ENCODE measurements at regions not wholly inside any gene's neighbourhood (a gene's known extent, or its start where the extent isn't known, plus 50 kb on each side); places are given as distances from the start of the nearest gene placed in this dataset.

GRCh38 chr6:4593951-4594350 lies 182.3 kb upstream of the CDYL start:
- no peaks in the 10 kb centered on the region for H3K27me3 ChIP-seq (ENCODE audit: control insufficient read depth in 3 of 3, insufficient read depth in 3 of 3, low read length in 3 of 3)

GRCh38 chr6:4592026-4592425 lies 184.2 kb upstream of the CDYL start:
- Histone ChIP-seq H3K9me3 (ENCODE audit: control insufficient read depth in 3 of 3, low read length in 3 of 3) (no peaks in the 10 kb centered on the region), H3K36me3 (ENCODE audit: control insufficient read depth in 3 of 3, insufficient read depth in 3 of 3, low read length in 3 of 3) (no peaks in the 10 kb centered on the region), H3K27ac (ENCODE audit: low read depth, low read length) (no peak overlapping the region), H3K9ac (ENCODE audit: low read depth in 1 of 3, low read length in 3 of 3) (no peak overlapping the region), H3K27me3 (ENCODE audit: control insufficient read depth in 3 of 3, insufficient read depth in 3 of 3, low read length in 3 of 3) (no peaks in the 10 kb centered on the region), H3K4me1 (ENCODE audit: control insufficient read depth in 3 of 3, insufficient read depth in 3 of 3, low read length in 3 of 3) (no peaks in the 10 kb centered on the region), H3K4me3 (ENCODE audit: low read length in 3 of 3) (no peak overlapping the region)

More at GRCh38 chr6:4593951-4594350, 182.3 kb upstream of the CDYL start:
- Histone ChIP-seq H3K9ac (ENCODE audit: low read depth in 1 of 3, low read length in 3 of 3) (no peak overlapping the region), H3K4me1 (ENCODE audit: control insufficient read depth in 3 of 3, insufficient read depth in 3 of 3, low read length in 3 of 3) (no peaks in the 10 kb centered on the region), H3K4me3 (ENCODE audit: low read length in 3 of 3) (no peak overlapping the region), H3K27ac (ENCODE audit: low read depth, low read length) (no peak overlapping the region), H3K36me3 (ENCODE audit: control insufficient read depth in 3 of 3, insufficient read depth in 3 of 3, low read length in 3 of 3) (no peaks in the 10 kb centered on the region), H3K9me3 (ENCODE audit: control insufficient read depth in 3 of 3, low read length in 3 of 3) (no peaks in the 10 kb centered on the region)

GRCh38 chr6:4591218-4591617 lies 185.0 kb upstream of the CDYL start:
- Histone ChIP-seq H3K27ac (ENCODE audit: low read depth, low read length) (no peak overlapping the region), H3K9ac (ENCODE audit: low read depth in 1 of 3, low read length in 3 of 3) (no peak overlapping the region), H3K36me3 (ENCODE audit: control insufficient read depth in 3 of 3, insufficient read depth in 3 of 3, low read length in 3 of 3) (no peaks in the 10 kb centered on the region), H3K4me1 (ENCODE audit: control insufficient read depth in 3 of 3, insufficient read depth in 3 of 3, low read length in 3 of 3) (no peaks in the 10 kb centered on the region), H3K4me3 (ENCODE audit: low read length in 3 of 3) (no peak overlapping the region), H3K27me3 (ENCODE audit: control insufficient read depth in 3 of 3, insufficient read depth in 3 of 3, low read length in 3 of 3) (no peaks in the 10 kb centered on the region), H3K9me3 (ENCODE audit: control insufficient read depth in 3 of 3, low read length in 3 of 3) (no peaks in the 10 kb centered on the region)

GRCh38 chr6:4589295-4589694 lies 186.9 kb upstream of the CDYL start:
- H3K9me3 ChIP-seq (ENCODE audit: control insufficient read depth in 3 of 3, low read length in 3 of 3), result no peaks in the 10 kb centered on the region
- H3K9ac ChIP-seq (ENCODE audit: low read depth in 1 of 3, low read length in 3 of 3), result no peak overlapping the region
- no peaks in the 10 kb centered on the region for H3K27me3 ChIP-seq (ENCODE audit: control insufficient read depth in 3 of 3, insufficient read depth in 3 of 3, low read length in 3 of 3)
- no peak overlapping the region for H3K4me3 ChIP-seq (ENCODE audit: low read length in 3 of 3)
- H3K36me3 ChIP-seq (ENCODE audit: control insufficient read depth in 3 of 3, insufficient read depth in 3 of 3, low read length in 3 of 3), result no peaks in the 10 kb centered on the region
- no peaks in the 10 kb centered on the region for H3K4me1 ChIP-seq (ENCODE audit: control insufficient read depth in 3 of 3, insufficient read depth in 3 of 3, low read length in 3 of 3)
- H3K27ac ChIP-seq (ENCODE audit: low read depth, low read length), result no peak overlapping the region

GRCh38 chr6:4588581-4588980 lies 187.6 kb upstream of the CDYL start:
- Histone ChIP-seq H3K4me1 (ENCODE audit: control insufficient read depth in 3 of 3, insufficient read depth in 3 of 3, low read length in 3 of 3) (no peaks in the 10 kb centered on the region), H3K9me3 (ENCODE audit: control insufficient read depth in 3 of 3, low read length in 3 of 3) (no peaks in the 10 kb centered on the region), H3K27ac (ENCODE audit: low read depth, low read length) (no peak overlapping the region), H3K9ac (ENCODE audit: low read depth in 1 of 3, low read length in 3 of 3) (no peak overlapping the region), H3K36me3 (ENCODE audit: control insufficient read depth in 3 of 3, insufficient read depth in 3 of 3, low read length in 3 of 3) (no peaks in the 10 kb centered on the region), H3K4me3 (ENCODE audit: low read length in 3 of 3) (no peak overlapping the region), H3K27me3 (ENCODE audit: control insufficient read depth in 3 of 3, insufficient read depth in 3 of 3, low read length in 3 of 3) (no peaks in the 10 kb centered on the region)

GRCh38 chr6:4588163-4588562 lies 188.0 kb upstream of the CDYL start:
- Histone ChIP-seq H3K4me3 (ENCODE audit: low read length in 3 of 3) (no peak overlapping the region), H3K36me3 (ENCODE audit: control insufficient read depth in 3 of 3, insufficient read depth in 3 of 3, low read length in 3 of 3) (no peaks in the 10 kb centered on the region), H3K9ac (ENCODE audit: low read depth in 1 of 3, low read length in 3 of 3) (no peak overlapping the region), H3K9me3 (ENCODE audit: control insufficient read depth in 3 of 3, low read length in 3 of 3) (no peaks in the 10 kb centered on the region), H3K4me1 (ENCODE audit: control insufficient read depth in 3 of 3, insufficient read depth in 3 of 3, low read length in 3 of 3) (no peaks in the 10 kb centered on the region), H3K27ac (ENCODE audit: low read depth, low read length) (no peak overlapping the region), H3K27me3 (ENCODE audit: control insufficient read depth in 3 of 3, insufficient read depth in 3 of 3, low read length in 3 of 3) (no peaks in the 10 kb centered on the region)

- H3K4me3 ChIP-seq (ENCODE audit: low read length in 3 of 3), result no peak overlapping the region
Measured at GRCh38 chr6:4587171-4587570, 189.0 kb upstream of the CDYL start.

GRCh38 chr6:4586469-4586859 lies 189.7 kb upstream of the CDYL start:
- Histone ChIP-seq H3K27ac (ENCODE audit: low read depth, low read length) (no peak overlapping the region), H3K36me3 (ENCODE audit: control insufficient read depth in 3 of 3, insufficient read depth in 3 of 3, low read length in 3 of 3) (no peaks in the 10 kb centered on the region), H3K4me3 (ENCODE audit: low read length in 3 of 3) (no peak overlapping the region), H3K9ac (ENCODE audit: low read depth in 1 of 3, low read length in 3 of 3) (no peak overlapping the region), H3K27me3 (ENCODE audit: control insufficient read depth in 3 of 3, insufficient read depth in 3 of 3, low read length in 3 of 3) (no peaks in the 10 kb centered on the region), H3K4me1 (ENCODE audit: control insufficient read depth in 3 of 3, insufficient read depth in 3 of 3, low read length in 3 of 3) (no peaks in the 10 kb centered on the region), H3K9me3 (ENCODE audit: control insufficient read depth in 3 of 3, low read length in 3 of 3) (no peaks in the 10 kb centered on the region)

More at GRCh38 chr6:4587171-4587570, 189.0 kb upstream of the CDYL start:
- H3K27me3 ChIP-seq (ENCODE audit: control insufficient read depth in 3 of 3, insufficient read depth in 3 of 3, low read length in 3 of 3), result no peaks in the 10 kb centered on the region
- H3K27ac ChIP-seq (ENCODE audit: low read depth, low read length), result no peak overlapping the region
- no peaks in the 10 kb centered on the region for H3K4me1 ChIP-seq (ENCODE audit: control insufficient read depth in 3 of 3, insufficient read depth in 3 of 3, low read length in 3 of 3)
- H3K9ac ChIP-seq (ENCODE audit: low read depth in 1 of 3, low read length in 3 of 3), result no peak overlapping the region
- H3K9me3 ChIP-seq (ENCODE audit: control insufficient read depth in 3 of 3, low read length in 3 of 3), result no peaks in the 10 kb centered on the region
- no peaks in the 10 kb centered on the region for H3K36me3 ChIP-seq (ENCODE audit: control insufficient read depth in 3 of 3, insufficient read depth in 3 of 3, low read length in 3 of 3)

- no peaks in the 10 kb centered on the region for H3K36me3 ChIP-seq (ENCODE audit: control insufficient read depth in 3 of 3, insufficient read depth in 3 of 3, low read length in 3 of 3)
- no peaks in the 10 kb centered on the region for H3K27me3 ChIP-seq (ENCODE audit: control insufficient read depth in 3 of 3, insufficient read depth in 3 of 3, low read length in 3 of 3)
- H3K27ac ChIP-seq (ENCODE audit: low read depth, low read length), result no peak overlapping the region
- no peaks in the 10 kb centered on the region for H3K9me3 ChIP-seq (ENCODE audit: control insufficient read depth in 3 of 3, low read length in 3 of 3)
- H3K9ac ChIP-seq (ENCODE audit: low read depth in 1 of 3, low read length in 3 of 3), result no peak overlapping the region
- no peaks in the 10 kb centered on the region for H3K4me1 ChIP-seq (ENCODE audit: control insufficient read depth in 3 of 3, insufficient read depth in 3 of 3, low read length in 3 of 3)
- no peak overlapping the region for H3K4me3 ChIP-seq (ENCODE audit: low read length in 3 of 3)
Measured at GRCh38 chr6:4585682-4586468, 190.3 kb upstream of the CDYL start.

- Histone ChIP-seq H3K27ac (ENCODE audit: low read depth, low read length) (no peak overlapping the region), H3K9me3 (ENCODE audit: control insufficient read depth in 3 of 3, low read length in 3 of 3) (no peaks in the 10 kb centered on the region), H3K36me3 (ENCODE audit: control insufficient read depth in 3 of 3, insufficient read depth in 3 of 3, low read length in 3 of 3) (no peaks in the 10 kb centered on the region), H3K27me3 (ENCODE audit: control insufficient read depth in 3 of 3, insufficient read depth in 3 of 3, low read length in 3 of 3) (no peaks in the 10 kb centered on the region), H3K4me3 (ENCODE audit: low read length in 3 of 3) (no peak overlapping the region), H3K4me1 (ENCODE audit: control insufficient read depth in 3 of 3, insufficient read depth in 3 of 3, low read length in 3 of 3) (no peaks in the 10 kb centered on the region), H3K9ac (ENCODE audit: low read depth in 1 of 3, low read length in 3 of 3) (no peak overlapping the region)
Measured at GRCh38 chr6:4584801-4585200, 191.4 kb upstream of the CDYL start.
